LHCN-M2 (cell line): ENCODE measurements at regions not wholly inside any gene's neighbourhood (a gene's known extent, or its start where the extent isn't known, plus 50 kb on each side); places are given as distances from the start of the nearest gene placed in this dataset.
A peak's percentile ranks its signal among the peaks of the same experiment; 100 is the strongest.

Experiments used
- DNase-seq: peaks from one replicate; pipeline ENCODE4 v3.0.0-alpha.2; 2012; ENCODE audit warnings: low read depth

DNA sequence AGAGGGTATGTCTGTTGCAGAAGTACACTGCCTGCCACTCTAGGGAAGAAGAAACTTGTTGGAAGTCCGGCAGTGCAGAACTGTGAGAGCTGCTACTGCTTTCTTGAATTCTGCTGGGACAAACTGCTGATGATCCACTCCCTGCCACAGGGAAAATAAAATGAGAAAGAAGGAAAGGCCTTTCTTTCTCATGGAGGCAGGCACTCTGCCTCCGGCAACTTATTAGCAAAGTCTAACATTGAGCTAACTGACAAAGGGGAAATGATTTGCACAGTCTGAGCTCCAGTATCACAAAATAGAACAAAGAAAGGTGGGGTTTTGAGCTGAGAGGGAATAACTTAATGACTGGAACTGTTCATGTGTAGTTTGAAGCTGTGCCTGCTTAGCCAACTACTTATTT is 134.6 kb downstream of the AASDHPPT start:
- no peak for DNase-seq

DNA sequence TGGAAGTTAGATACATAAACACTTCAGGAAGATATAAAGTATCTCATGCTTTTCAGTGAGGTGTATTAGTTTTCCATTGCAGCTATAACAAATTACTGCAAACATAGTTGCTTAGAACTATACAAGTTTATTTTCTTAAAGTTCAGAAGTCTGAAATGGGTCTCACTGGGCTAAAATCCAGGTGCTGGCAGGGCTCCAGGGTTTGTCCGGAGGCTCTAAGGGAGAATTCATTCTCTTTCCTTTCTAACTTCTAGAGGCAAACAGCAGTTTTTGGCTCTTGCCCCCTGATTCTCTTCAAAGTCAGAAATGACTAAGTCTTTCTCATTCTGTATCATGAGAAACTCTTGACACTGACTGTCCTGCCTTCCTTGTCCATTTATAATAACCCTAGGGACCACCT is 138.8 kb downstream of the AASDHPPT start:
- no peak for DNase-seq

DNA sequence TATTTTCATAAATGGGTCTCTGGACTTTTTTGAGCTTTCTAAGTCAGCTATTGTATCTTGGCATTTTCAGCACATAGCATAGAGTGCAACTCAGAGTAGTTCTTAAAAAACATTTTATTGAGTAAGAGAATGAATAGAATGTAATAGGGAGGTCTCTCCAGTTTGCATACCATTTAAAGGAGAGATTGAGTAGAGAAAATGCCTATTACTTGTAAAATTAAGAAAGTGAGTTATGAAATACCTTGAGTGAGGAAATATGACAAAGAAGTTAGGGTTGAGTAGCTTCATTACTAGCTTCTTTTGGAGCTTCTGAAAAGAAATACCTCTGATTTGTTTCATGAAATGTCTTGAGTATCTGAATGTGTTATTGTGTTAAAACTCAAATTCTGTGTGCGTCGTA is 140.0 kb downstream of the AASDHPPT start:
- no peak for DNase-seq

DNA sequence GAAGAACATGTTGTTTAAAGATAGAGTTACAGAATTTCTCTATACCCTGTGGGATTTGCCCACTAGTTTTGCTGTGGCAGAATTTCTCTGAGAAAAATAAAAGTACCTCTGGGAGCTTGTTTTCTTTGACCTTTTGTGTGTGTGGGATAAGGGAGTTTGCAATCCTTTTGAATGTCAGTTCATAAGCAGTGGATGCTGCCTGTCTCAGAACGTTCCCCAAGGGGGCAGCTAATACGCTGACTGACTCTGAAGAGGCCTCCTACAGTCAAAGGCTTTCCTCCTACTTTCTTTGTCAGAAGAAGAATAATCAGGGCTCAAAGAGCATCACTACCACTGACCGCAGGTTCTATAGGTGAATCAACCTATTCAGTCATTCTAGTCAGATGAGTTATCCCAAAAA is 140.6 kb downstream of the AASDHPPT start:
- no peak for DNase-seq

DNA sequence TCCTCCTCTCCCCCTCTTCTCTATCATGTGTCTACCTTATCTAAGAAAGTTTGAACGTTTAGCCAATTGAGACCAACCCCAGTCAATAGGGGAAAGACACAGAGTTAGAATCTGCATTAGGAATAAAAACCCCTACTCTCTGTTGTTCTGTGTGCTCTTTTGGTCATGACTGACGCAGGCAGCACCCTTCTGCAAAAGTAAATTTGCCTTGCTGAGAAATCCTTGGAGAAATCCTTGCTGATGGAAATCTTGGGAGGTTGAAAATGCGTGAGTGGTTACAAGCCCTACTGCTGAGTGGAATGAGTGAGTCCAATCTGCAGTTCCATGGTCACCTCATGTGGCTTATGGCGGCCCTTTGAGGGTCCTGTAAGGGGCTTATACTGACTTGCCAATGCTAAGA is 145.2 kb downstream of the AASDHPPT start:
- no peak for DNase-seq

DNA sequence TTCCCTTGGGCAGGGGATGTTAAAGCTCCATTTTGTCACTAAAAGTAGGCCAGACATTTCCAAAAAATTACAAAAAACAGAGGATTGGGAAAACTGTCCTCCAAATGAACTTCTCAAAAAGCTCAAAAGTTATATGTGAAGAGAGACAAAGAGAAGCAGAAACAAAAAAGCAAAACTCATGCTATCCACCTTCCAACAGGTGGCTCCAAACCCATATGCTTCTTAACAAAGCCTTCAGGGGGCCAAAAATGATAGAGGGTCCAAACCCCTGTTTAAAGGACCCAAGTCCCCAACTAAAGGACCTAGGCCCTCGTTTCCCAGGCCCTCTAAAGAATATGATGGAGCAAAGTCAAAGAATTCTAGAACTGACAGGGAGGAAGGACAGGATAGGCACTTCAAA is 146.7 kb downstream of the AASDHPPT start:
- no peak for DNase-seq

DNA sequence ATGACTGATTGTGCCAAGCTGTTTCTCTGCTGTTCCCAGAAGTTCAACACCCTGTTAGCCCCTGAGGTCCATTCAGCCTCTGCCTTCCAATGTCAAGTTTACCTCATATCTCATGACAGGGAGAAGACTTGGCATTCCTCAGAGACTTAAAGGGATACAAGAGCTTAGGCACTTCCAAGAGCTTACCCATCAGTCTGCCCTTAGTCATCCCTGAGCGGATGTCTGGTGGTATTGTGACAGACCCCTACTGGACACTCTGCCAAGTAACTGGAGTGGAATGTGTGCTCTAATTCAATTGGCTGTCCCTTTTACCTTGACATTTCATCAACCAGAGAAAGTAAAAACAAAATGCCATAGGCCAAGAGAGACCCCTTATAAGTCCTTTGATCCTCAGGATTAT is 151.5 kb downstream of the AASDHPPT start:
- DNase-seq = peak; percentile 45

DNA sequence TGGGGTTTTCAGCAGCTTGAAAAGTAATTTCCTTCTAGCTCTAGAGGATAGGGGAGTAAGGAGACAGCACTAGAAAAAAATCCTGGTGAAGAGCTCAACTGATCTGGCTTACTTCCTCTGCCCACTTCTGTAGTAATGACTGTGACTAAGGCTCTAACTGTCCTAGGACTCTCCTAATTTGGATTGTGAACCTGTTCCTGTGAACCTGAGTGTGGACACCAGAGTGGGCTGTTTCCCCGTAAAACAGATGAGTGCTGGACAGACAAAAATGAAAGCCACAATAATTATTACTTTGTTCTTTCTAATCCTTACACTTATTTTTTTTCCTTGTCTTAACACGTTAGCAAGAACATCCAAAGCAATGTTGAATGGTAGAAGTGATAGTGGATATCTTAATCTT is 154.1 kb downstream of the AASDHPPT start:
- peak; percentile 33 for DNase-seq

DNA sequence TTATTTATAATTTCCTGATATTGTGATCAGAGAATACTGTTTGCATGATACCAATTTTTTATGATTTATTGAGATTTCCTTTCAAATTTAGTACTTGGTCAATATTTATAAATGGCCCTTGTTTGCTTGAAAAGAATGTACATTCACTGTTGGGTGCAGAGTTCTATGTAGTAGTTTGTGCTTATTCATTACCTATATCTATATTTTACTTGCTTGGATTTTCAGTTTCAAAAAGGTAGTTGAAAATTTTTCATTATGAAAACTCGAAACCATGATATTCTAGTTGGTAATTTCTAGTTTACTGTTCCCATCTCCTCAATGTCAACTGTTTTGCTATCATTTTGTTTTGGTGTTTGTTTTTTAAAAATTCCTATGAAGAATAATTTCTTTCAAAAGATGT is 155.7 kb downstream of the AASDHPPT start:
- DNase-seq = no peak

DNA sequence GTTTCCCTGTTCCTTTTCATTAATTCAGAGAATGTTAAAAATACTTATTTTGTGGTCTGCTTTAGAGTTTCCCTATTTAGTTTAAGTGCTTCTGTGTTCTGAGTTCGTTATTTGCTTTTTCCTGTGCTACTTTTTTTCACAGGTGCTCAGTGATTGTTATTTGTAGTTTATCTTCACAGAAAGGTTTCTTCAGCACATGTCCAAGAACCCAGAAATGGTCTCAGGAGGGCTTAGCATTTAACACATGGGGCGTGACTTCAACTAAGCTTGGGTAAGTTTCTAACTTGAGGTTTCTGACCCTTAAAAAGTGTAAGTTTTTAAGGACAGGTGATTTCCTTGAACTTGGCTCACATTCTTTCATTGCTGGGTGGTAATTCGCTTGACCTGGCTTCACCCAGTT is 157.3 kb downstream of the AASDHPPT start:
- DNase-seq = no peak

DNA sequence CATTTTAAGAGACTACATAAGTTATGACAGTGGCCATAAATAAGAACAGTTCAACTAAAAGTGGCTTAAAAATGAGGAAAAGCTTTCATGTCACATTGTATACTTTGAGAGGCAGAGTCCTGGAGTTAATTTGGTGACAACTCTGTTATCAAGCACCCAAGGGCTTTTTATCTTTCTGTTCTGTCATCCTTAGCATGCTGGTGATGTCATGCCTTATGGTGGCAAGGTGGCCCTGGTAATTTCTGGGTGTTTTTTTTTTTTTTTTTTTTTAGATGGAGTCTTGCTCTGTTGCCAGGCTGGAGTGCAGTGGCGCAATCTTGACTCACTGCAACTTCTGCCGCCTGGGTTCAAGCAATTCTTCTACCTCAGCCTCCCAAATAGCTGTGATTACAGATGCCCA is 158.8 kb downstream of the AASDHPPT start:
- no peak for DNase-seq

DNA sequence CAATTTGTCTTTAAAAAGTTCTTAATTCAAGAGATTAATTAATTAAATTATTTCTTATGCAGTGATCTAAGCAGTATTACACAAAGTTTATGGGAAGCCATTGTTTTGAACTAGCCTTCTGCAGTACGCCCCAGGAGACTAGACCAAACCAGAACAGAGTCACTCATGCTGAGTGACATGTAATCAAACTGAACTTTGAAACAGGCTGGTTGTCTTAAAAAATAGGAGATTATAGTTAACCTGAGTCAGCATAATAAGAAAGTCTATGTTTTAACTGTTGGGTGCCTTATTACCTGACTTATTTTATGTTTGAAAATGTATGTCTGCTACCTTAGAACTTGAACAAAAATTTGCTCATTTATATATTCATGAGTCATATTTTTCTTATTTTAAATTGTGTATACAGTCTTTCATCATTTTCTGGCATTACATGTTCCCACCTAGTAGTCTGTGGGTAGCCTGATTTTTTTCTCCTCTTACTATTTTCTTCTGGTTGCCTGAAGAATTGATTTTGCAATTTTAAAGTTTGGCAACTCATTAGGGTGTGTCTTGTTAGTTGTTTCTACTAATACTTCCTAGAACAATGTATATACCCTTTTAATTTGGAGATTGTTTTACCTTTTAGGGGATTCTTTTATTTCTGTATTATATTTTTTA is 161.4 kb downstream of the AASDHPPT start:
- DNase-seq = no peak

DNA sequence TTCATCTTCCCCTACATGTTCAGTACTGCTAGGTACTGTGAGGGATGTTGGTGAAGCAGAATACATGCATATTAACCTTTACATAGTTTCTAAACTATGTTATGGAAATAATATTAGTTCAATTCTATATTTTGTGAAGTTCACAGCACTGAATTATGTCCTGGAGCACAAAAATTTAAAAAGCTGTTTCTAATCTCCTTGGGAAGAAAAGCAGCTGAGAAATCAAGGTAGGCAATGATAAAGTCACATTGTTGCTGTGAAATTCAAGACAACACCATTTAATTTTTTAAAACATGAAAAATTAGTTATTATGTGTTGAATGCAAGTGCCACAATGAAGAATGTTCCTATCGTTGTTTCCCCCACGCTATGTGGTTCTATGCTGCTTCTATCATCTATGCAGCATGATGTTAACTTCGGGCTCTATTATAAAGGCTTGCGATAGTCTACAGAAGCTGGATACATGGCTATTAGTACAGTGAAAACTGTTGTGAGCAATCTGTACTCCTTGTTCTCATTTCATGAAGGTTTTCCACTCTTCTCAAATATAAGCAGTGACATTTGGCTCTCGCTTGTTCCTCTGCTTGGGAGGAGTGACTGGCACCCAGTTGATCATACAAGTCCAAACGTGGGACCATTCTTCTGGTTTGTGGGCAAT is 164.3 kb downstream of the AASDHPPT start:
- no peak for DNase-seq

DNA sequence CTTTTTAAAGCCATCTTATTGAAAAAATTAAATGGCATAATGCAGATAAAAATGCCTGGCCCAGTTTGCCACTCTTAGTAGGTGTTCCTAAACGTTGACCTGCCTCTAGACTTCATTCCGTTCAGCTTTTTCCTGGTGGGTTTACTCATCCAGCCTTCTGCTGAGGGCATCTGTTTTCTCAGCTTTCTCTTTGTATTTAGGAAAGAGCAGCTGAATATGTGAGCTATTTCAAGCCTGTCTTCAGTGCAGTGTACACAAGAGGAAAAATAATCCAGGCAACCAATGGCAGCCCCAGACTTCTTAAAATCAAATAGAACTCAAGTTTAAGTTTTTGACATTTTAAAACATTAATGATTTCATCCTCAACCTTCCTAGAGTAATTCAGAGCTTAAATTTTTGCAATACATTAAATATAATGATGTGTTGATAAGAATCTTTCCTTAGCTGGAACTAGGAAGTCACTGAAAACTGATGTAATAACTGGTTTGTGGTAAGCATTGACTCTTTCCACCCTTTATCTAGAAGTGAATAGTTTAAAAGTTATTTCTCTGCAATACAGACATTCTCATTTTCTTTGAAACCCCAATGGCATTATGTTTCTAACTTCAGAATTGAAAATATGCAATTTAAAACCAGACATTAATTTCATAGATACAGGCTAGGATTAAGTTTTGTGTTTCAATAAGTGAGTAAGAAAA is 165.4 kb downstream of the AASDHPPT start:
- DNase-seq = no peak

DNA sequence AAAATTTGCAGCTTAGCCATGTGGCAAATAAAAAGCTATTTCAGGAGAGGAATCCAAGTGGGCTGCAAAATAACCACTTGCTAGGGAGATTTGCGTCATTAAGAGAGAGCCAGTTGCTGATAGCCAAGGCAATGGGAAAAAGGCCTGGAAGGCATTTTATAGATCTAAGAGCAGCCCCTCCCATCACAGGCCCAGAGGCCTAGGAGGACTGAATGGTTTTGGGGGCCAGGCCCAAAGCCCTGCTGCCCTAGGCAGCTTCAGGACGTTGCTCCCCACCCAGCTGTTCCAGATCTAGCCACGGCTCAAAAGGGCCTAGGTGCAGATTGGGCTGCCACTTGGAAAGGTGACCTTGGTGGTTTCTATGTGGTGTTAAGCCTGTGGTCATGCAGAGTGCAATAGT is 169.0 kb downstream of the AASDHPPT start:
- DNase-seq = no peak

DNA sequence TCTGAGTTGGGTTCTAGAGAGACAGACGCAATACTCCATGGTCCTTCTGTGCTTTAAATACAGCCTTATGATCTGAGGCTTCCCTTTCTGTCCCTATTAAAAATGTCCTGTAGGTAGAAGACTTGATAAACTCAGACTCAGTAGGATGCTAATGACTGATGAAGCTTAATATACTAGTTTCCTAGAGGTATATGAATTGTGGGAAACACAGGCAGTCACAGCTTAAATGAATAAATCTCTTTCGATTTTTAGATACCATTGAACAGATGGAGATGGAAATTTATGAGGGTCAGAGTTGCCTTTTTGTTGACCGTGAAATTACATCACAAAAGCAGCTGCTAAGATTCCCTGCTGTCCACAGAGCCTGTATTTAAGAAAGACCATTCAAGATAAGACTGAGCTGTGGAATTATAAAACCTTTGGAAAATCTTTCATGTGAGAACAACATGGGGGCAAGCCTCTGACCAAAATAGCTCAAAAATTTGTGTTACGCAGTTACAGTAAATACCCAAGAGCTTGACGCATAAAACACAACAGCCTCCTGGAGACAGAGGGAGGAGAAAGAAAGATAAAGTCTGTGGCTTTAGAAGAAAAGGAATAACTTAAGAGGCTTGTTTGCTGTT is 172.3 kb downstream of the AASDHPPT start:
- DNase-seq = peak; percentile 18

DNA sequence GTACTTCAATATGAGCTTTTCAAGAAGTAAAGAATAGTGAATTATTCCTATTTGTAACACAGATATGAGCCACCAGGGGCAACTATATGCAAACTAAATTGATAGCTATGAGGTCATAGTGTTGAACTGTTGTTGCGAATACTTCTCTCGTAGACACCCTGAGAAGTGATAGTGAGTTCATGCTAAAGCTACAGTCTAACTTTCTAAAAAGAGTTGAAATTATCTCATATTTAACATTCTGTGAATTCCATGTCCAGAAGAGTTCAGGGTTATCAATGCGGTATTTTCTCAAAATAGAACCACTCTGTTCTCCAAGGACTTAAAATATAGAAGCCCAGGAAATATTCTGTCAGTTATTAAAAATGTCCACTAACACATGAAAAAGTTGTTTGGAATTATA is 185.4 kb downstream of the AASDHPPT start:
- DNase-seq = no peak

DNA sequence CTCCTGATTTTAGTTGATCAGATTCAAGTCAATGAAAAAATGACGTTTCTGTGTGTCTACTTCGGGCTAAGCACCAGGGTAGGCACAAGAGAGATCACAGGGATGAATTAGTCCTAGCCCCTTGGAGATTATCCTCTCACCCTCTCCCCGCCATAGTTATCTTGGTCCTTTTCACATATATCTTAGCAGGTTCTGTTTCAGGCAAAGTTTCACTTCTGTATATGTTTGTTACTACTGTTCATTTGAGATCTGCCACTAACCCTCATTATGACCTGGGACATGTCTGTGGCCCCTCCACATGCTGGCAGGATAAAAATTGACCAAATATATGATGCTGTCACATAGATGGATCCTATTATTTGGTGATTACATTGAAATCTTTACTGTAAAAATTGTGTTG is 186.1 kb downstream of the AASDHPPT start:
- DNase-seq = no peak

DNA sequence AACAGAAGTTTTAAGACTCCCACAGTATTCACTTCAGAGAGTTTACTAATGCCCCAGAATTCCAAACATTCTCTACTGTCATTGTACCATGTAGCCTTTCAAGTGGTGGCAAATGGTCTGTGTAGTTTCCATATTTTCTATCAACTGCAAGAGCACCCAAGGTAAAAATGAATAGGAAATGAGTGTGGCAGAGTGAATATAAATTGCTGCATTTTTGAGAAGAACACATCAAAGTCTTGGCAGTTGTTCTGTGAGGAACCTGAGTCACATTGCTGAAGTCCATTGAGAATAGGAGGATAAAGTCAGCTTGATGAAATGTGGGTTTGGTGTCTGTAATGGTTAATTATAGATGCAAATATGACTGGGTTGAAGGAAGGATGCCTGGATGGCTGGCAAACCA is 193.6 kb downstream of the AASDHPPT start:
- no peak for DNase-seq

DNA sequence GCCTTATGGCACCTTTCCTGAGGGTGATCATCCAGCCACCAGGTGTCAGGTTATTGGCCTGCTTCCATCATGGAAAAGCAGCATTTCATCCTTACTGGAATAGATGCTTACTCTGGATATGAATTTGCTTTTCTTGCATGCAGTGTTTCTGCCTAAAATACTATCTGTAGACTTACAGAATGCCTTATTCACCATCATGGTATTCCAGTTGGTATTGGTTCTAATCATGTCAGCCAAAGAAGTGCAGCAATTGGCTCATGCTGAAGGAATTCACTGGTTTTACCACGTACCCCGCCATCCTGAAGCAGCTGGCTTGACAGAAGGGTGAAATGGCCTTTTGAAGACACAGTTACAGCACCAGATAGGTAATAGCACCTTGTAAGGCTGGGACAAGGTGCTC is 194.2 kb downstream of the AASDHPPT start:
- DNase-seq = peak; percentile 24

DNA sequence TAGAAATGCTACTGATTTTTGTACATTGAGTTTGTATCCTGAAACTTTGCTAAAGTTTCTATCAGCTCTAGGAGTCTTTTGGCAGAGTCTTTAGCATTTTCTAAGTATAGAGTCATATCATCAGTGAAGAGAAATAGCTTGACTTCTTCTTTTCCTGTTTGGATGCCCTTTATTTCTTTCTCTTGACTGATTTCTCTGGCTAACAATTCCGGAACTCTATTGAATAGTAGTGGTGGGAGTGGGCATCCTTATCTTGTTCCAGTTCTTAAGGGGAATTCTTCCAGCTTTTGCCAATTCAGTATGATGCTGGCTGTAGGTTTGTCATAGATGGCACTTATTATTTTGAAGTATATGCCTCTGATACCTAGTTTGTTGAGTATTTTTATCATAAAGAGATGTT is 197.7 kb downstream of the AASDHPPT start:
- no peak for DNase-seq

DNA sequence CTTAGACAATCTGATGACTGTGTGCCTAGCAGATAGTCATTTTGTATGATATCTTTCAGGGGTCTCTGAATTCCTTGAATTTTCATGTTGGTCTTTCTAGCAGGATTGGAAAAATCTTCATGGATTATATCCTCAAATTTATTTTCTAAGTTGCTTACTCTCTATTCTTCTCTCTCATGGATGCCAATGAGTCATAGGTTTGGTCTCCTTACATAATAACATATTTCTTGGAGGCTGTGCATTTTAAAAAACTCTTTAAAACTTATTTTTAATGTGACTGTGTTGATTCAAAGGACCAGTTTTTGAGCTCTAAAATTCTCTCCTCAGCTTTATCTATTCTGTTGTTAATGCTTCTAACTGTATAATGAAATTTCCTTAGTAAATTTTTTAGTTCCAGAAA is 198.7 kb downstream of the AASDHPPT start:
- no peak for DNase-seq
